Stomach smooth muscle (tissue), 2 donors: ENCODE measurements at regions not wholly inside any gene's neighbourhood (a gene's known extent, or its start where the extent isn't known, plus 50 kb on each side); places are given as distances from the start of the nearest gene placed in this dataset.

Experiments used
- H3K27ac ChIP-seq: one replicate; pipeline ENCODE4 v1.7.0; 2013; ENCODE audit warnings: mild to moderate bottlenecking, low read length, inconsistent platforms
- H3K27me3 ChIP-seq, 2 donors: one replicate each; pipeline ENCODE4 v1.7.0; 2013; ENCODE audit warnings: low read length in 2 of 2; ENCODE audit not compliant: insufficient read depth in 2 of 2, control insufficient read depth in 1 of 2
- H3K36me3 ChIP-seq, 2 donors: one replicate each; pipeline ENCODE4 v1.7.0; 2013; ENCODE audit warnings: low read length in 2 of 2; ENCODE audit not compliant: control insufficient read depth in 2 of 2, insufficient read depth in 2 of 2
- H3K4me1 ChIP-seq: one replicate; pipeline ENCODE4 v1.7.0; 2013; ENCODE audit warnings: low read length; ENCODE audit not compliant: control insufficient read depth, insufficient read depth
- H3K4me3 ChIP-seq, 2 donors: one replicate each; pipeline ENCODE4 v1.7.0; 2013; ENCODE audit warnings: low read length in 2 of 2
- H3K9ac ChIP-seq, 2 donors: one replicate each; pipeline ENCODE4 v1.7.0; 2013; ENCODE audit warnings: low read length in 2 of 2, mild to moderate bottlenecking in 1 of 2
- H3K9me3 ChIP-seq, 2 donors: one replicate each; pipeline ENCODE4 v1.7.0; 2013; ENCODE audit warnings: low read length in 2 of 2; ENCODE audit not compliant: control insufficient read depth in 2 of 2
- donor health status: healthy.
- donor health status: Pancreatic carcinoma.

GRCh38 chr7:106775975-106776607 lies 89.0 kb upstream of the PIK3CG start:
- Histone ChIP-seq H3K9ac (no peak overlapping the region), H3K4me1 (peaks cover 3% of the 10 kb centered on the region), H3K27ac (no peak overlapping the region), H3K27me3 (no peaks in the 10 kb centered on the region), H3K36me3 (no peaks in the 10 kb centered on the region), H3K4me3 (no peak overlapping the region), H3K9me3 (no peaks in the 10 kb centered on the region)

GRCh38 chr7:106776618-106777347 lies 88.3 kb upstream of the PIK3CG start:
- no peak overlapping the region for H3K27ac ChIP-seq
- peaks cover 3% of the 10 kb centered on the region for H3K4me1 ChIP-seq
- H3K4me3 ChIP-seq = no peak overlapping the region
- no peaks in the 10 kb centered on the region for H3K36me3 ChIP-seq
- no peaks in the 10 kb centered on the region for H3K9me3 ChIP-seq
- no peak overlapping the region for H3K9ac ChIP-seq
- H3K27me3 ChIP-seq = no peaks in the 10 kb centered on the region

GRCh38 chr7:106777674-106778299 lies 87.3 kb upstream of the PIK3CG start:
- no peak overlapping the region for H3K27ac ChIP-seq

GRCh38 chr7:106778656-106779250 lies 86.3 kb upstream of the PIK3CG start:
- H3K27ac ChIP-seq = no peak overlapping the region
- H3K9ac ChIP-seq = no peak overlapping the region
- no peak overlapping the region for H3K4me3 ChIP-seq
- no peaks in the 10 kb centered on the region for H3K36me3 ChIP-seq
- no peaks in the 10 kb centered on the region for H3K4me1 ChIP-seq
- H3K27me3 ChIP-seq = no peaks in the 10 kb centered on the region
- no peaks in the 10 kb centered on the region for H3K9me3 ChIP-seq

More at GRCh38 chr7:106777674-106778299, 87.3 kb upstream of the PIK3CG start:
- Histone ChIP-seq H3K4me3 (no peak overlapping the region), H3K4me1 (peaks cover 3% of the 10 kb centered on the region), H3K36me3 (no peaks in the 10 kb centered on the region), H3K9me3 (no peaks in the 10 kb centered on the region), H3K27me3 (no peaks in the 10 kb centered on the region), H3K9ac (no peak overlapping the region)

GRCh38 chr7:106779877-106780276 lies 85.2 kb upstream of the PIK3CG start:
- no peak overlapping the region for H3K27ac ChIP-seq
- no peak overlapping the region for H3K4me3 ChIP-seq
- no peaks in the 10 kb centered on the region for H3K4me1 ChIP-seq
- no peaks in the 10 kb centered on the region for H3K36me3 ChIP-seq
- no peaks in the 10 kb centered on the region for H3K27me3 ChIP-seq
- H3K9me3 ChIP-seq = no peaks in the 10 kb centered on the region
- no peak overlapping the region for H3K9ac ChIP-seq

GRCh38 chr7:106781007-106781406 lies 84.1 kb upstream of the PIK3CG start:
- Histone ChIP-seq H3K27me3 (no peaks in the 10 kb centered on the region), H3K27ac (no peak overlapping the region), H3K36me3 (no peaks in the 10 kb centered on the region)

GRCh38 chr7:106781828-106782544 lies 83.1 kb upstream of the PIK3CG start:
- no peak overlapping the region for H3K9ac ChIP-seq
- no peak overlapping the region for H3K27ac ChIP-seq
- H3K4me3 ChIP-seq = no peak overlapping the region
- no peaks in the 10 kb centered on the region for H3K4me1 ChIP-seq
- no peaks in the 10 kb centered on the region for H3K36me3 ChIP-seq
- no peaks in the 10 kb centered on the region for H3K27me3 ChIP-seq
- H3K9me3 ChIP-seq = no peaks in the 10 kb centered on the region

More at GRCh38 chr7:106781007-106781406, 84.1 kb upstream of the PIK3CG start:
- Histone ChIP-seq H3K9me3 (no peaks in the 10 kb centered on the region), H3K9ac (no peak overlapping the region), H3K4me3 (no peak overlapping the region), H3K4me1 (no peaks in the 10 kb centered on the region)

- Histone ChIP-seq H3K4me1 (no peaks in the 10 kb centered on the region), H3K9ac (no peak overlapping the region), H3K27ac (no peak overlapping the region), H3K36me3 (no peaks in the 10 kb centered on the region), H3K27me3 (no peaks in the 10 kb centered on the region), H3K9me3 (no peaks in the 10 kb centered on the region), H3K4me3 (no peak overlapping the region)
Measured at GRCh38 chr7:106783286-106783685, 81.8 kb upstream of the PIK3CG start.

- H3K4me3 ChIP-seq = no peak overlapping the region
- H3K27me3 ChIP-seq = no peaks in the 10 kb centered on the region
- no peak overlapping the region for H3K9ac ChIP-seq
- H3K9me3 ChIP-seq = no peaks in the 10 kb centered on the region
- H3K27ac ChIP-seq = no peak overlapping the region
- no peaks in the 10 kb centered on the region for H3K4me1 ChIP-seq
- no peaks in the 10 kb centered on the region for H3K36me3 ChIP-seq
Measured at GRCh38 chr7:106788637-106789036, 76.4 kb upstream of the PIK3CG start.

GRCh38 chr7:106791526-106791925 lies 73.6 kb upstream of the PIK3CG start:
- H3K4me1 ChIP-seq = peaks cover 2% of the 10 kb centered on the region
- no peak overlapping the region for H3K9ac ChIP-seq
- H3K4me3 ChIP-seq = no peak overlapping the region
- H3K36me3 ChIP-seq = no peaks in the 10 kb centered on the region
- no peaks in the 10 kb centered on the region for H3K27me3 ChIP-seq
- H3K9me3 ChIP-seq = no peaks in the 10 kb centered on the region
- no peak overlapping the region for H3K27ac ChIP-seq
